HG03565 (cell line): ENCODE measurements at regions not wholly inside any gene's neighbourhood (a gene's known extent, or its start where the extent isn't known, plus 50 kb on each side); places are given as distances from the start of the nearest gene placed in this dataset.
"Not testable (repeated sequence)": the region's sequence is repeated elsewhere in the genome, so short reads cannot be mapped to it uniquely, and the experiment has no call there.

Source experiments
- ATAC-seq: cut with Tn5 transposase; IDR thresholded peaks from one replicate; pipeline ENCODE4 v1.9.1; 2021; ENCODE audit warnings: mild to moderate bottlenecking, moderate library complexity; ENCODE audit not compliant: unreplicated experiment

GRCh38 chr6:14384175-14384949 lies 266.8 kb downstream of the CD83 start:
- ATAC-seq = no peak

- no peak for ATAC-seq
These were observed 268.7 kb downstream of the CD83 start for GRCh38 chr6:14386263-14386662.

DNA sequence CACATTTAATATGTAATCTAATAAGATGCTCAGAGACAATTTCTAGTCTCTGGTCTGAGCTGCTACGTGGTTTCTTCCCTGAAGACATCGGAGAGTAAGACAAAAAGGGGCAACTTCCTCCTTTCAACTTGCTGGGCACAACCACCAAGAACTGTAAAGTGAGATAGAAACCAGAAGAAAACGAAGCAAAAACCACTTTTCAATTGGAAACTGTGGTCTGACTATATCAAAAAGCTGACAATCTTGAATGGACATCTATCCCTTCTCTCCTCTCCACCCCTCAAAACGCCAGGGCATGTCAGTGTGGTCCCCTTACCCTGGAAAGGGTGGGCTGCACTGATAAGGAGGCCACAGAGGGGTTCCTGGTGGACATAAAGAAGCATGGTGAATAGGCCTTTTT lies 269.1 kb downstream of the CD83 start:
- ATAC-seq = no peak

DNA sequence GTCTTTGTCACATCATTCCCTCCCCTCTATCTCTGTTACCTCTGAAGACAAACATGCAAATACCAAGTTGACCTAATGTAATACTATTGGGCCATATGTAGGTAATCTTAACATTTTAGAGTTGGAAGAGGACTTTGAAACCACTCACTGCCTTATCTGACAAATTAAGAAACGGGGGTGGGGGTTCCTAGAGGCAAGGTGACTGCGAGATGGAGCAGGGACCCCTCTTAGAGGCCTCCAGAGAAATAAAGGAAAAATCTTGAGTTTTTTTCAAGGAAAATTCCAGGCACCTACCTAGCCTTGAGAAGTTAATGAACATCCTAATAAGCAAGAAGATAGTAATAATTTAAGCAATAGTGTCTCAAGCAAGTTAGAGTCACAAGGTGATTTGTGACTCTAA lies 270.8 kb downstream of the CD83 start:
- ATAC-seq = no peak

DNA sequence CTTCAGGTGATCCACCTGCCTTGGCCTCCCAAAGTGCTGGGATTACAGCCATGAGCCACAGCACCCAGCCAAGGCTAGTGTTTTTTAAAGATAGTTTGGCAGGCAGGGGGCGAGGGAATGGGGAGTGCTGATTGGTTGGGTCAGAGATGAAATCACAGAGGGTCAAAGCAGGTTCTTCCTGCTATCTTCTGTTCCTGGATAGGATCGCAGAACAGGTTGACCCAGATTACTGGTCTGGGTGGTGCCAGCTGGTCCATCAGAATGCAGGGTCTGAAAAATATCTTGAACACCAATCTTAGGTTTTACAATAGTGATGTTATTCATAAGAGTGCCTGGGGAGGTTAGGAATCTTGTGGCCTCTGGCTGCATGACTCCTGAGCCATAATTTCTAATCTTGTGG lies 272.2 kb downstream of the CD83 start:
- not testable (repeated sequence) for ATAC-seq

DNA sequence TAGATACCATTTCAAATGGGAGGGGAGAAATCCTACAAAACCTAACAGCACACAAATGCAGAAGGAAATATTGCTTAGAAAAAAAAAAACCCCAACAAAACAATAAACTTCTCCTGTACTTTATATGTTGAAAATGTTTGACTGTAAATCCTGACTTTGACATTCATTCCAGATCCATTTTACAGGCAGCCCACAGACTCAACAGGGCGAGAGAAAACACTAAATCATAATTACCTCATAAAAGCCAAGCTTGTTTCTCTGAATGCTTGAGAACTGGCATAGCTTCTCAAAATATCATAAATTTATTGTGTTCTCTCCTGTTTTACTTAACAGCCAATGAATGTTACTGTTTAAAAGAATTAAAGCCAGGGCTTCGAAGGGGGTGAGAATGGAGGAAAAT lies 273.2 kb downstream of the CD83 start:
- no peak for ATAC-seq

DNA sequence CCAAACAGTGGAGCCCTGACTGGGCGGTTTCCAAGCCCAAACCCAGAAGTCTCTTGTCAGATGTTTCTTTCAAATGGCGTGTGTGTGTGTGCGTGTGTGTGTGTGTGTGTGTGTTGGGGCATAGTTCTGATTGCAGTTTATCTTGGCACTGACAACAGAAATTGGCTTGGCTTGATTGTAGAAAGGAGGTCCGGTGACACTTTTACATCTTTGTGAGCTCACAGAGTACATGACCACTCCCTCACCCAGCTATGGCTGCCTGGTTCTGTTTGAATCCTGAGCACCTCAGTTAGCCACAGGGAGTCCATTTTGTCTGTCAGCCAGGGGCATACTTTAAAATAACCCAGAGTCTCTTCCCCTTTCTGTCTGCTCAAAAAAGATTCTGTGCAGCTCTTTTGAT lies 276.3 kb downstream of the CD83 start:
- no peak for ATAC-seq

- no peak for ATAC-seq
These were observed 278.8 kb downstream of the CD83 start for GRCh38 chr6:14396392-14396791.

DNA sequence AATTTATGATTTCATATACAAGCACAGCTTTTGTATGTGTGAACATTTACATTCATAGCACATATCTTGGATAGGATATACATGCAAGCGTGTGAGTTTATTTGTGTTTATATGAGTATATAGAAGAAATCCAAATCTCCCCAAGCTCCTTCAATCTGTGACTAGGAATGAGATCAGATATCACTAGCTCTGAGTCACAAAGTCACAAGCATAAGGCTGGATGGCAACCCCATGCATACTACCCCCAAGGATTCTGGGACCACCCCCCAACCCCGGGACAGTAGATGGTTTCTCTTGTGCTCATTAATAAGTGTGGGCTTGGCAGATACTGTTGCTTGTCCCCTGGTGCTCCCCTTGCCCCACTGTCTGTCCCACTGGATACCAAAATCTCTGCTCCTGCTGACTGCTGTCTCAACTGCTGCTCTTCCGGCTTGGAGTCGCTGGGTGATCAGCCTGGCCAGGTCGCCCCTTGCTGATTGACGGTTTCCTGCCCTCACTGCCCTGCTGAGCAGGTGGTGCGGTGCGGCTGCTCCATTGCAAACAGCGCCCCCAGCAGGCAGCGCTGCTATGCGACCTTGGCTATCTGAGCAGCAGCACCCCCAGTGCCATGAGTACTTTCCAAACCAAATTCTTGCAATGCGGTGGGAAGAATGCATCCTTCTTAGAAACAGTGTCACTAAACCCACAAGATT lies 279.4 kb downstream of the CD83 start:
- ATAC-seq = no peak

DNA sequence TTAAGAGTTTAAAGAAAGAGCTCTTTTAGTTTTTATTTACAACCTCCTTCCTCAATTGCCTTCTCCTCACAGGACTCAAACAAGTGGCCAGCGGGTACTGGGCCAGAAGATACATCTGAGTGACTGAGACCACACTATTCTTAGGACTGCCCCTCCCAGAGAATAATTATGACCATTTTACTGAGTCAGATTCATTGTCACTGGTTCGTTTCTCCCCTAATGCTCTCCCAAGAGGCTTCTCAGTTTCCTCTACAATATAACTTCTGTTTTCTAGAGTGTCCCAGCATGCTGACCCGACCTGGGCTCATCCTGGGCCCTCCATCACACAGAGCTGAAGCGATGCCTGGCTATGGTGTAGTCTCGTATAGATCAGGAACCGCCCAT lies 279.9 kb downstream of the CD83 start:
- no peak for ATAC-seq

GRCh38 chr6:14398953-14399352 lies 281.4 kb downstream of the CD83 start:
- no peak for ATAC-seq

DNA sequence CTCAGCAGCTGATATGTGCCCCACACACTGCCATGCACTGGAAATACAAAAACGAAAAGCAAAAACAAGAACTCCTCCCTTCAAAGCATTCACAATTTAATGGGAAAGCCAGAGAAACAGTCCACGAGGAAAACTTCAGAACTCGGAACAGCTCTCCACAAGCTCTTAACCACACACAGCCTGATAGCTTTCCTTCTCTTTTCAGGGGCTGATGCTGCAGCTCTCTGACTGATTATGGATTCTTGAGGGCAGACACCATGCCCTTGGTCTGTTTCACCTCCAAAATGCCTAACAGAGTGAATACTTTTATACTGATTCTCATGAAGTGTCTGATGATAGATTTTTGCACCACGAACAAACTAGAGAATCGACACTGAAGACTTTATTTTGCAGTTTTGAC lies 282.1 kb downstream of the CD83 start:
- no peak for ATAC-seq

DNA sequence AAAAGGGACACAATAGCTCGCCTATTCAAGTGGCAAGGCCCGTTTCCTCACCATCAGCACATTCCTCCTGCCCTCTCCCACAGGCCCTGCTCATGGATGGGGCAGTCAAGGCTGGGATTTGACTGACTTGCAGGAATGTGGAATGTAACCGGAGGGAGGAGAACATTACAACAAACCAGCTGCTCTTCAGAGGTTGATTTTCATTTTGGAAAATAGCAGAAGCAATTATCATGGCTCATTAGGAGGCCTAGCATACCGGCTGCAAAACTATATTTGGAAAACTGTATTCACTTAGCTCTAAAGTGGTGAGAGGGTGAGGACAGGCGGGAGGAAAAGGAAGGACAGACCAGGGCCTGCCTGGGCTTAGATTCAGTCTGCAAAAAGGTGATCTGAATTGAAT lies 283.7 kb downstream of the CD83 start:
- ATAC-seq = no peak

DNA sequence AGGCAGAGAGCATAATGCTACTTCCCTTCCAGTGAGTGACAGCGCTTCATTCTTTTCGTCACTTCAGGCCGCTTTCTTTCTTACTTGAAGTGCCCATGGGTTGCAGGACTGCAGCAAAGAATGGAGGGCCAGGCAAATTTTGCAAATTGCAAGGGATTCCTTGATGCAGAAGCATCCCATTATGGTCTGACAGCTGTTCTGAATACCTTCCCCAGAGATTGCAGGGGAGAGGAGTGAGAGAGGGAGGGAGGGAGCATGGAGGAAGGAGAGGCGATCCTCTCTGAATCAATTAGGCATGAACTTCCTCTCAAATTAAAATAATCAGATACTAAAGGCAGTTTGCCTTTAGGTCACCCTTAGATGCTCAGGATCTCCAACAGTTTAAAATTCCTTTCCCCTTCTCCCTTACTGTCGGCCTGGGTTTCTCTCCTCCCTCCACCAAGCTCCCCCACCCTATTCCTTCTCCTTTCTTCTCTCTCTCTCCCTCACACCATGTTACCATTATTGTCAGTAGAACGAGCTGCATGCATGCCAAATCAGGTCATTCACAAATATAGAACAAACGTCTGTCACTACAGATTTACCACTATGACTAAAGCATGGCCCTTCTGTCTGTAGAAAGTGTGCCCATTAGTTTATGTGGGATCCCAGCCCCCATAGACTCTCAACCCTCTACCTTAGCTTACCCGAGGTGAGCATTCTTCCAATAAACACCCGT lies 289.2 kb downstream of the CD83 start:
- ATAC-seq = no peak

GRCh38 chr6:14408446-14408845 lies 290.9 kb downstream of the CD83 start:
- ATAC-seq = no peak

GRCh38 chr6:14412026-14412425 lies 294.5 kb downstream of the CD83 start:
- ATAC-seq = no peak

DNA sequence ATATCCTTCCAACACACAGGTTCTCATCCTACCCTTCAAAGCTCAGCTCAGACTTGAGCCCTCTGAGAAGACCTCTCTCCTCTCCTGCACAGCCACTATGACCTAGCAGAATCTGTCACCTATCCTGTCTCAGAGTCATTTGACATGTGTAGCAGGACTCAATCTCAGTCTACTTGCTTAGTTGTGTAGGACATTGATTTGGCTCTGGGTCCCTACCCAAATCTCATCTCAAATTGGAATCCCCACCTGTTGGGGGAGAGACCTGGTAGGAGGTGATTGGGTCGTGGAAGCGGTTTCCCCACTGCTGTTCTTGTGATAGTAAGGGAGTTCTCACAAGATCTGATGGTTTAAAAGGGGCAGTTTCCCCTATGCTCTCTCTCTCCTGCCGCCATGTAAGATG lies 297.9 kb downstream of the CD83 start:
- no peak for ATAC-seq

- no peak for ATAC-seq
These were observed 299.8 kb downstream of the CD83 start for GRCh38 chr6:14417377-14417776.

GRCh38 chr6:14419224-14419623 lies 301.7 kb downstream of the CD83 start:
- ATAC-seq = not testable (repeated sequence)

GRCh38 chr6:14422061-14422460 lies 304.5 kb downstream of the CD83 start:
- no peak for ATAC-seq

DNA sequence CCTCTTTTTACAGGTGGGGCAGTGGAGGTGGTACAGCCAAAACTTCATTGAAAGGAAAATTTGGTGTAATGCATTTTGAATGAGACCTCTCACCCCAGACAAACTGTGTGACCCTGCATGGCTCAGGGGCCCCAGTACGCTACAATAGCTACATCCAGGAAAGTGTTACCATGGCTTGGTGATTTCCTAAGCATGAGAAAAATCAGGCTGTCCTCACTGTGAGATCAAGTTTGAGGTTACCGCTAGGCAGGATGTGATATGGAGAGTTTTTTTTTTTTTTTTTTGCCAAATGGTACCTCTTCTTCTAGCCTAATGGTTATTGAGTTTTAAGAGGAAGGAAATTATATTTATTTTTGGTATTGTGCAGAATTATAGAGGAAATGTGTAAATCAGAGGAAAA lies 305.3 kb downstream of the CD83 start:
- ATAC-seq = no peak

- no peak for ATAC-seq
These were observed 305.8 kb downstream of the CD83 start for GRCh38 chr6:14423330-14423729.
